NT2/D1 (cell line): ENCODE measurements at regions not wholly inside any gene's neighbourhood (a gene's known extent, or its start where the extent isn't known, plus 50 kb on each side); places are given as distances from the start of the nearest gene placed in this dataset.
"Not testable (repeated sequence)": the region's sequence is repeated elsewhere in the genome, so short reads cannot be mapped to it uniquely, and the experiment has no call there.

ENCODE experiments used
- SUZ12 ChIP-seq: IDR thresholded peaks from 2 replicates; pipeline ENCODE4 v1.6.1; 2011; ENCODE audit not compliant: insufficient read length, insufficient read depth; ENCODE audit errors: extremely low read depth
- YY1 ChIP-seq: IDR thresholded peaks from 2 replicates; pipeline ENCODE4 v1.6.1; 2011; ENCODE audit not compliant: insufficient read length, insufficient read depth
- ZNF274 ChIP-seq: IDR thresholded peaks from 2 replicates; pipeline ENCODE4 v1.6.1; 2011; ENCODE audit warnings: mild to moderate bottlenecking, low read depth, low read length

- not testable (repeated sequence) for TF ChIP-seq YY1, SUZ12, ZNF274
Measured at GRCh38 chr2:91508816-91509215, 2817.3 kb downstream of the RPIA start.
